GM21367 (cell line): ENCODE measurements at regions not wholly inside any gene's neighbourhood (a gene's known extent, or its start where the extent isn't known, plus 50 kb on each side); places are given as distances from the start of the nearest gene placed in this dataset.
"Not testable (repeated sequence)": the region's sequence is repeated elsewhere in the genome, so short reads cannot be mapped to it uniquely, and the experiment has no call there.

ENCODE experiments used
- ATAC-seq: cut with Tn5 transposase; IDR thresholded peaks from one replicate; pipeline ENCODE4 v1.9.1; 2021; ENCODE audit not compliant: unreplicated experiment

DNA sequence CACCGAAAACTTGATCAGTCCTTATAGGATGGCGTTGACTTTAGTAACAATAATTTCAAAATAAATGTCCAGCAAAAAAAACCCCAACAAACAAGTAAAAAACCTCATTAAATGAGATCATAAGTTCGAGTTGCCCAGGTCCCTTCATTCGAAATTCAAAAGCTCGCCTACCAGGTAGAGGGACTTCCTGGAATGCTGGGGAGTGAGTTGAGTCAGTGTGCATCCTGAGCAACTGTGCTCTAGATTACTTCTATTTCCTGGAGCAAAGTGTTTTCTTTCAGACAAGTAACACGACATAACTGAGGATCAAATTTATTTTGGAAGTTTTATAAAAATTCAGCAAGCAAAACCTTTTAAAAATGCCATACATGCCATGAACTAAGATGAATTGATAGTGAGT, 511.9 kb upstream of the CITED2 start:
- ATAC-seq, result no peak

- no peak for ATAC-seq
Measured at GRCh38 chr6:139885909-139886308, 511.5 kb upstream of the CITED2 start.

DNA sequence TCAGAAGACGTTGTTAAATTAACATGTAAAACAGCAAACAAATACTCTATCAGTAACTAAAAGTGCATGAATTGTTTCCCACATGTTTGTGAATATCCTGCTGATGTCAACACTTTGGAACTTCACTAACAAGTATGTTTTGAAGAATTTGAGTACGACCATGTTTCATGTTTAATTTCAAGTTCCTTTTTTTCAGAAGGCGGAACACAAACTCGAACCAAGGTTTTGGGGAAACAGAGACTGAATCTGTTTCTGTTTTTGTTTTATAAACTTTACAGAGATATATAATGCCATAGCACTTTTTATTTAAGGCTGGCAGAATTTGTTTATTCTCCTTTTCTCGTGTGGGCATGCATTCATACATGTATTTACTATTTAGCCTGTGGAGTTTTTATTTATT, 509.3 kb upstream of the CITED2 start:
- no peak for ATAC-seq

GRCh38 chr6:139882977-139883728, 508.7 kb upstream of the CITED2 start:
- no peak for ATAC-seq

GRCh38 chr6:139882234-139882633, 507.8 kb upstream of the CITED2 start:
- ATAC-seq, result no peak

- peak; percentile 75 for ATAC-seq
Measured at GRCh38 chr6:139881728-139882211, 507.3 kb upstream of the CITED2 start.

DNA sequence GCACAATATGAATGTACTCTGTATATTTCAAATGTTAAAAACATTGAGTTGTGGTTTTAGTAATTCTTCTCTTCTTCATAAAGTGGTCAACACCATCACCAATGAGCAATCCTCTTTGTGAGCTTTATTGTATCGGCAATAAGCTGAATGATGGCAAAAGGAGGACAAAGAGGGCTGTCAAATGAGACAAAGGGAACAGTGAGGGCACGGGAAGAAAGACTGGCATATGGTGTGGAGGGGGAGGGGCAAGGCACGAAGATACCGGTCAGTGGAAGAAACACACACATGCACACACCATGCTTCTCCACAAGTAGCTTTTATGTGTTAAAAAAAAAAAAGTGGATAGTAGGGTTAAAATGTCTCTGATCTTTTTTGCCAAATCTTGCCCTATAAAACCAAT, 506.8 kb upstream of the CITED2 start:
- no peak for ATAC-seq

DNA sequence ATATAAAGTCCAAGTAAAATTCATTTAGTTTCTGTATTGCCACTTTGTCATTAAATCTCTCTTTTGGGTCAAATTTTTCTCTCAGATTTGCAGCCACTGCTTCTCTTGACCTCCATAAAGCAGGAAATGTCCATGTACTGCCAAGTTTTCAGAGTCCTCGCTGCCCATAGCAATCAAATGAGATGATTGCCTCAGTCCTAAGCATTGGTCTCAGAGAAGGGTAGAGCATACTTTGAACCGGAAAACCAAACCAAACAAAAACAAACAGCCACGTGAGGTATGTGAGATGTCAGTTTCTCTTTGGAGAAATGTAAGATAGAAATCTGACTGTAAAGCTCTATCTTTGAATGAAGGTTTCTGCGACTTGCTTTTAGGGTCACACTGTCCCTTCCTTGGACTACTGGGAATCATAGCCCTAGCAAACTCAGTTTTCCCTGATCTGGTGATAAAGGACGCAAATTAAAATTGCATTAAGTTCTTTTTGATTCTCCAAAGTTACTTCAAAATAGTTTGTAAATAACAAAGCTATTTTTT, 505.4 kb upstream of the CITED2 start:
- no peak for ATAC-seq

GRCh38 chr6:139879241-139879640, 504.8 kb upstream of the CITED2 start:
- not testable (repeated sequence) for ATAC-seq

DNA sequence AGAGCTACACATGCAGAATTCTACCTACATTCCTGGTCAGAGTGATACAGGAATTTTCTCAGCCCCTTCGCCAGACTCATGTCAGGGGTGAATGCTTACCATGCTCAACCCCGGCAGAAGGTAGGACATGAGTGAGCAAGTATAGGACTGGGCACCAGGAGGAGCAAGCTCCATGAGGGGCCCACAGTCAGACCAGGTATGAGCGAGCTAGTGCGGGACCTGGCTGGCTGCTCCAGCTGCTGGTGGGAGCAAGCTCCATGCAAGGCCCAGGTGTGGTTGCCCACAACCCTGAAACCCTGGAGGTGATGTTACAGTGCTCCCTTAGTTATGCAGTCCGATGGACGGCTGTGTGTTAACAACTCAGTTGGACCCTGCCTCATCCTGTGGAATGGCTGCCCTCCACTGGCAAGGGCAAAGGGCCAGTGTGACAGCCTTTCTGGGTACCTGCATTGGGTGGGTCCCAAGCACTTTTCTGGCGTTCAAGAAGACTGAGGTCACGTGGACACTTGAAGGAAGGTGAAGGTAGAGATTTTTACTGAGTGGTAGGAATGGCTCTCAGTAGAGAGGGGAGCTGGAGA, 503.5 kb upstream of the CITED2 start:
- ATAC-seq, result no peak

- no peak for ATAC-seq
Measured at GRCh38 chr6:139872665-139873064, 498.2 kb upstream of the CITED2 start.

DNA sequence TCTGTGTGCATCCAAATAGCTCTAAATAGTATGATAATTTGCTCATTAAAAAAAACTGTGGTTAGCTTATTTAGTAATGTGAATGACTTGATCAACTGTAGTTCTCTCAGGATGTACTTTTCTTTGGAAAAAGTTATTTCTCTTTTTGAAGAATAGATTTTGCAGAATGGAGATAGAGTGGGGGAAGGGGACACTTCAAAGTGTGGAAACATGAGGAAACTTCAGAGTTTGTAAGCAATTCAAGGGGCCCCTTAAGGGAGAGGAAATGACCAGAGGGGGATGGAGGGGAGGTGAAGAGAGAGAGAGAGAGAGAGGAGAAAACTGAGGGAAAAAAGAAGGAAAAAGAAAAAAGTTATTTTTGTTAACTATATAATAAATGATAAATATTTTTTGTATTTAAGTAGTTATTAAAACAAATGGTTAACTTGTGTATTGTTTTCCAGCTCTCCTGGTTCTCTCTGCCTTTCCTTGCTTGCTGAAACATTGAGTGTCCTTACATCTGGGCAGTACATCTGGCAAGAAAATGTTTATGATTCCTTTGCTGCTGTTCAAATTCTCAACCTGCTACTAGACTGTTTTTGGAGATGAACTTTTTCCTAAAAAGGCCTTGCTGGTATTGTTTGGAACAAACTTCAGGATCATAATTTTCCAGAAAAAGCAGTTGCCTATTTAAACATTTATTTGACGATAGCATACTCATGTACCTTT, 497.5 kb upstream of the CITED2 start:
- ATAC-seq, result no peak

DNA sequence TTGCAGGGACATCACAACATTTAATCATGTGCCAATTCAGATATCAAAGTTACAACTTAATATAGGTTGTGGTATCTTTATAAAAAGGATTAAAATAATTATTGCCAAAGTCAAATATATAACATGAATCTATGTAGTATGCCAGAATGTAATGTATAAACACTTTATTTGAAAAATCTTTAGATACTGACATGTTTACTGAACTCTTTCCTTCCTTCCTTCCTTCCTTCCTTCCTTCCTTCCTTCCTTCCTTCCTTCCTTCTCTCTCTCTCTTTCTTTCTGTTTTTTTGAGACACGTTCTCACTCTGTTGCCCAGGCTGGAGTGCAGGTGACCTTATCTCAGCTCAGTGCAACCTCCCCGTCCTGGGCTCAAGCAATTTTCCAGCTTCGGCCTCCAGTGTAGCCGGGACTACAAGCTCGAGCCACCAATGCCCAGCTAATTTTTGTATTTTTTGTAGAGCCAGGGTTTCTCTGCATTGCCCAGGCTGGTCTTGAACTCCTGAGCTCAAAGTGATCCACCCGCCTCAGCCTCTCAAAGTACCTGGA, 496.8 kb upstream of the CITED2 start:
- no peak for ATAC-seq

GRCh38 chr6:139868576-139868975, 494.1 kb upstream of the CITED2 start:
- ATAC-seq, result no peak

GRCh38 chr6:139863964-139864363, 489.5 kb upstream of the CITED2 start:
- no peak for ATAC-seq

DNA sequence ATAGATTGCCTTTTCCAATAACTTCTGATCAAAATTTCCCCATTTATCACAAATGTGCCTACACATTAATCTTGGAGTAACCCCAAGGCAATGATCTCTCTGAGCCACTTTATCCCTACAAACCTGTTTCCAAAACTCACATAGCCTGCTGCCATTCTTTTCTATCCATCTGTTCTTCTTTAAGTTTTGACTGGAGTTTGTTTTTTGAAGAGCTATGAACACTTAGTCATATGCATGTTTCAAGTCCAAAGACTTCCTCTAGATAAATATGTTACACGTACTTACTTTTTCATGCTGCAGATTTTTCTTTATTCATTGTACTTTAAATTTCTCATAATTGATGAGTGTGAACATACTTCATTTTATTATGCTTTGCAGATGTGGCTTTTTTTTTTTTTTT, 488.9 kb upstream of the CITED2 start:
- no peak for ATAC-seq

DNA sequence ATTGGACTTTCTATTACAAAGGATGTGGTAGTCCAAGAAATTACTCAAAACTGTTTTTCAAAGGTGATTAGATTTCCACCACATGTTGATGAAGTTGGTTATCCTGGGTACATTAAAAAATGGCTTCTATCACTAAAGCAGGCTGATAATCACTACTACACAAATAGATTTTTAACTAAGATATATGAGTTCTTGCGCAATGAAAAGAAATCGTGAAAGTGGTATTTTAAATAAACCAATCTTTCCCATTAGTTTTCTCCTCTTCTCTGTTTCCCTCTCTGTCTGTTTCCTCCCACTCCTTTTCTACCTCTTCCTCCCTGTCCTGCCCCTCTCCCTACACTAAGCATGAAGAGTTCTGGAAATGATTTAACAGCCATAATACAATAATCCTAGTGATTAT, 487.9 kb upstream of the CITED2 start:
- no peak for ATAC-seq

DNA sequence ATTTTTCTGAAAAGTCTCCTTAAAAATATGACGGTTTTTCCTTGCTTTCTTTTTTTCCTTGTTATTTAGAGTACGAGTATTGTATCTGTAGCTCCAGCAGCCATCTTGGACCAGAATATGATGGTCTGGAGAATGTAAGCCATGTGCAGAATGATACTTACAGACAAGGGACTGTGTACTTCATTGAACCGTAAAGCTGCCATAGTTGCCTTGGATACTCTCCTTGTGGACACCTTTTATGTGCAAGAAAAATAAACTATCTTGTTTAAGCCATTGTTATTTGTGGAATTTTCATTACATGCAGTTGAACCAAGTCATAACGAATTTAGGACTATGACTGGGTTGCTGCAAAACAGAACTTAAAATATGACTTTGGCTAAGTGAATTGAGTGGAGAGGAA, 485.8 kb upstream of the CITED2 start:
- no peak for ATAC-seq

DNA sequence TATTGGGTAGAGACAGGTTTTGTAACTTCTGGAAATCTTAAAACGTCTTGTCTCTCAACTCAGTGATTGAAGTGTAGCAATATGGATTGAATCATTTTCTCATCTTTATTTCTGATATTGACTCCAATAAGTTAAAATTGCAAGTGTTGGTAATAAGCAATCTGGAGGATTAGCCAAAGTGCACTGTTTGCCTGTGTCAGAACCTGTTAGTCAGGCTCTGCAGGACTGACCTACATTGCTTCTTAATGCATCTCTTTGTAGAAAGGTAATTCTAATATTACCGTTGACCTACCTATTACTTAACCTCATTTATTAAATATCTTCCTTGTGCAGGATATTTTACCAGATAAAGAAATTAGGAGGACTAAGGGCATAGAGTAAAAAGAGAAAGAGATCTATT, 484.0 kb upstream of the CITED2 start:
- ATAC-seq, result no peak

DNA sequence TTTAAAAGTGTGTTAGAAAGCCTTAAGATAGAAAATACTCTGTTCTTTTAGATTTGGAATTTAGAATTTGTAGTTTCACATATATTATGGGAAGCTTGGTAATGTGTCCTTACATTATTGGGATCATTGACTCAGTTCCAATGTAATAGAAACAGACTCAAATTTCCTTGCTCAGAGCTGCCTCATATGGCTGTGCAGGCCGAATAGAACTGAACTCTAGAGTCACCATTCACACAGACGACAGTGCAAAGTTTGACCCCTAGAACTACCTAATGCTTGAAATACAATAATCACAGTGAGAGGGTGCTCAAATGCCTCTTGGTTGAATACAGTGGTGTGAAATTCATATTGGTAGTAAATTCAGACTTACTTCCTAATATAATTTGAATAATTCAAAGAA, 482.7 kb upstream of the CITED2 start:
- no peak for ATAC-seq

- ATAC-seq, result no peak
Measured at GRCh38 chr6:139856562-139856961, 482.1 kb upstream of the CITED2 start.
